ENCODE measurements at regions not wholly inside any gene's neighbourhood (a gene's known extent, or its start where the extent isn't known, plus 50 kb on each side); places are given as distances from the start of the nearest gene placed in this dataset.
"Not testable (repeated sequence)": the region's sequence is repeated elsewhere in the genome, so short reads cannot be mapped to it uniquely, and the experiment has no call there.

- no peak for DNase-seq (ENCODE audit: low read depth in 2 of 2)
Measured at GRCh38 chr1:188022661-188023060, 1193.9 kb downstream of the PLA2G4A start.

DNA sequence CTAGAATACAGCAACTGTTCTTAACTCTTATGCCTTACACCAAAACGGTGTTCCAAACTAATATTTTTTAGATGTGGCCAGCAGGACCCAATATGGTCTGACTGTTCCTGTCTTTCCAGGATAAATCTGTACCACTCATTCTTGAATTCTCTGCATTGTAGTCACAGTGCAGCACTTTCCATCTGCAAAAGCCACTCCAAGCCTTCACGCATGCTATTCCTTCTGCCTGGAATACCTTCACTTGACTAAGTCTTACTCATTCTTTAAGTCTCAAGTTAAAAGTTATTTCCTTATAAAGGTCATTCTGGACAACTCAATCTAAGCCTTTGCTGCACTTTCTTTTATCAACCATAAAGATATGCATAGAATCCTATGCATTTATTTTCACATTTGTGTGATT lies 1194.5 kb downstream of the PLA2G4A start:
- no peak for DNase-seq (ENCODE audit: low read depth in 2 of 2)

- no peak for DNase-seq (ENCODE audit: low read depth in 2 of 2)
Measured at GRCh38 chr1:188027613-188028012, 1198.9 kb downstream of the PLA2G4A start.

DNA sequence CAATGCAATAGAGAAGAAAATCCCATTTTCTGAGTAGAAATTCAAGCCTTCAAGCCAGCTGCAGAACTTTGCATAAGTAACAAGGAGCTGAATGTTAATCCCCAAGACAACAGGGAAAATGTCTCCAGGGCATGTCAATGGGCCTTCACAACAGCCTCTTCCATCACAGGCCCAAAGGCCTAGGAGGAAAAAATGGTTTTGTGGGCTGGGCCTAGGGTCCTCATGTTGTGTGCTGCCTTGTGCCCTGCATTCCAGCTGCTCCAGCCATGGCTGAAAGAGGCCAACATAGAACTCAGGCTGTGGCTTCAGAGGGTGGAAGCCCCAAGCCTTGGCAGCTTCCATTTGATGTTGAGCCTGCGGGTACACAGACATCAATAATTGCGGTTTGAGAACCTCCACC lies 1208.8 kb downstream of the PLA2G4A start:
- not testable (repeated sequence) for DNase-seq (ENCODE audit: low read depth in 2 of 2)

GRCh38 chr1:188043536-188044245 lies 1214.9 kb downstream of the PLA2G4A start:
- DNase-seq (ENCODE audit: low read depth in 2 of 2): no peak

GRCh38 chr1:188050250-188050649 lies 1221.5 kb downstream of the PLA2G4A start:
- no peak for DNase-seq (ENCODE audit: low read depth in 2 of 2)

DNA sequence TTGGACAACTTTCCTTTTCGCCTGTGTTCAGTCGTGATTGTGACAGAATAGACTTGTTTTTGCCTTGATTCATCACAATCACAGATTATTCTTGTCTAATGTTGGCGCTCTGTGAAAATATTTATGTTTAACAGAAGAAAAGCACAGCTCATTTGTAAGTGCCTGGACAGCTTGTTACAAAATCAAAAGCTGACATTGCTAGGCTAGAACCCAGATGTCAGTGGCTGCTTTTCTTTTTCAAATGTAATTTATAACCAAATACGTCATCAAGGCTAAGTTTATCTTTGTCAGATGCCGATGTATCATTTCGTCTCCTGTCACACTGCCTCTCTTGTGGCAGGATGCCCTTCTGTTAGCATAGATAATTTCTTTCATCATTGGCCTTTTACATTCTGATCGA lies 1227.3 kb downstream of the PLA2G4A start:
- DNase-seq (ENCODE audit: low read depth in 2 of 2): no peak

DNA sequence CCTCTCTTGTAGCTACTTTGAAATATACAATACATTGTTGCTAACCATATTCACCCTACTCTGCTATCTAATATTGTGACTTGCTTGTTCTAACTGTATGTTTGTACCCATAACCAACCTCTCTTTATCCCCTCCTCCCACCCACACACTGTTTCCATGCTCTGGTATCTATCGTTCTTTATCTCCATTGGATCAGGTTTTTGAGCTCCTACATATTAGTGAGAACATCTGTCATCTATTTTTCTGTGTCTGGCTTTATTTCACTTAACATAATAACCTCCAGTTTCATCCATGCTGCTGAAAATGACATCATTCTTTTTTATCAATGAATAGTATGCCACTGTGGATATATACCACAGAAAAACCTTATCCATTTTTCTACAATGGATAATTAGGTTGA lies 1230.1 kb downstream of the PLA2G4A start:
- no peak for DNase-seq (ENCODE audit: low read depth in 2 of 2)

GRCh38 chr1:188061881-188062280 lies 1233.1 kb downstream of the PLA2G4A start:
- DNase-seq (ENCODE audit: low read depth in 2 of 2): no peak

GRCh38 chr1:188062456-188062855 lies 1233.7 kb downstream of the PLA2G4A start:
- no peak for DNase-seq (ENCODE audit: low read depth in 2 of 2)

DNA sequence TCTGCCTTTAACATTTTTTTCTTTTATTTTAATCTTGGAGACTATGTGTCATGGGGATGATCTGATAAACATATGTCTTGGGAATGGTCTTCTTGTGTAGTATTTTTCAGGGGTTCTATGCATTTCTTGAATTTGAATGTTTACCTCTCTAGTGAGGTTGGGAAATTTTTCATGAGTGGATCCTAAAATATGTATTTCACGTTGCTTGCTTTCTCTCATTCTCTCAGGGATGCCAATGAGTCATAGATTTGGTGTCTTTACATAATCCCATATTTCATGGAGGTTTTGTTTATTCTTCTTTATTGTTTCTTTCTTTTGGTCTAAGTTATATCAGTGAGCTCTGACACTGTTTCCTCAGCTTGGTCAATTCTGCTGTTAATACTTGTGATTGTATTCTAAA lies 1237.2 kb downstream of the PLA2G4A start:
- DNase-seq (ENCODE audit: low read depth in 2 of 2): no peak

GRCh38 chr1:188070848-188071247 lies 1242.1 kb downstream of the PLA2G4A start:
- no peak for DNase-seq (ENCODE audit: low read depth in 2 of 2)

GRCh38 chr1:188089015-188089414 lies 1260.3 kb downstream of the PLA2G4A start:
- DNase-seq (ENCODE audit: low read depth in 2 of 2): no peak

GRCh38 chr1:188089461-188089860 lies 1260.7 kb downstream of the PLA2G4A start:
- DNase-seq (ENCODE audit: low read depth in 2 of 2): no peak

- DNase-seq (ENCODE audit: low read depth in 2 of 2): no peak
Measured at GRCh38 chr1:188096521-188096920, 1267.8 kb downstream of the PLA2G4A start.

- no peak for DNase-seq (ENCODE audit: low read depth in 2 of 2)
Measured at GRCh38 chr1:188117436-188117835, 1288.7 kb downstream of the PLA2G4A start.

DNA sequence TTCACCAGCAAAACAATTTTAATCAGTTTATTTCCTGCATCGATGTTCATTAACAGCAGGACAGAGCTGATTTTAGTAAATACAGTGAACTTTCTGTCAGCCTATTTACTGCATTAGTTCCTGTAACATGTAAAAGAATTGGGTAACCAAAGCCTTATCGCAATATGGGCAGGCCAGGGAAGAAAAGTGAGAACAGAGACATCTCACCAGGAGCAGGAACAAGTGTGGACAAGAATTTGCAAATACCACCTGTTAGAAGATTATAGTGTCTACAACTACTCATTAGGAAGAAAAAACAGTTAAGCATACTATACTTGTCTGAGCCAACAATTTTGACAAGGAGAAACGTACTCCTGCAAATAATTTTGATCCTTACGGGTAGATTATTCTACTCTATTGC lies 1293.9 kb downstream of the PLA2G4A start:
- DNase-seq (ENCODE audit: low read depth in 2 of 2): no peak

- no peak for DNase-seq (ENCODE audit: low read depth in 2 of 2)
Measured at GRCh38 chr1:188127507-188127906, 1298.8 kb downstream of the PLA2G4A start.

- no peak for DNase-seq (ENCODE audit: low read depth in 2 of 2)
Measured at GRCh38 chr1:188128761-188129160, 1300.0 kb downstream of the PLA2G4A start.

GRCh38 chr1:188129856-188130838 lies 1301.4 kb downstream of the PLA2G4A start:
- DNase-seq (ENCODE audit: low read depth in 2 of 2): no peak

GRCh38 chr1:188137221-188137620 lies 1308.5 kb downstream of the PLA2G4A start:
- DNase-seq (ENCODE audit: low read depth in 2 of 2): no peak

DNA sequence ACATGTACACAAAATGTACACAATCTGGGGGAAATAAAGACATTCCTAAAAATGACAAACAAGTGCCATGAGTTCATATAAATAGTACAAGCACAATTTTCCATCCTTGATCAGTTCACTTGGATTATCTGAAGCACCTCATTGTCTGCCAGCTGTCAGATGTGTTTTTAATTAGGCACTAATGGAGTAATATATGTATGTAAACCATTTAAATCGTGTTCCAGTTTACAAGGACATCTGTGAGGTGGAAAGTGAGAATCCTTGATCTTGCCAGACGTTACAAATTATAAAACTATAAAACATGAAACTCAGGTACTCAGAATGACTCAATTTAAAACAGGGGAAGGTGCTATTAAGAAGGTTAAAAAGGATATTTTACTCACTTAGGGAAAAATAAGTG lies 1312.2 kb downstream of the PLA2G4A start:
- DNase-seq (ENCODE audit: low read depth in 2 of 2): no peak

GRCh38 chr1:188154196-188154595 lies 1325.4 kb downstream of the PLA2G4A start:
- no peak for DNase-seq (ENCODE audit: low read depth in 2 of 2)

Data from stimulated activated CD8-positive, alpha-beta memory T cell treated with anti-CD3 and anti-CD28 coated beads, Interleukin-2, amount 100 ng/mL, for 48 hours (primary cell).